ENCODE measurements at regions not wholly inside any gene's neighbourhood (a gene's known extent, or its start where the extent isn't known, plus 50 kb on each side); places are given as distances from the start of the nearest gene placed in this dataset.

- TF ChIP-seq CTCF (IDR thresholded peaks at IDR 0.05; ENCODE audit: insufficient read depth, low read length, poor library complexity, severe bottlenecking) = no peak
- TF ChIP-seq EZH2phosphoT487 (conservative IDR thresholded peaks at IDR 0.05; ENCODE audit: low read length) = no peak
Observed at GRCh38 chr6:111925296-111925695, 52.0 kb upstream of the FYN start.

Data from SU-DHL-6 (cell line).